ENCODE measurements at regions not wholly inside any gene's neighbourhood (a gene's known extent, or its start where the extent isn't known, plus 50 kb on each side); places are given as distances from the start of the nearest gene placed in this dataset.

DNA sequence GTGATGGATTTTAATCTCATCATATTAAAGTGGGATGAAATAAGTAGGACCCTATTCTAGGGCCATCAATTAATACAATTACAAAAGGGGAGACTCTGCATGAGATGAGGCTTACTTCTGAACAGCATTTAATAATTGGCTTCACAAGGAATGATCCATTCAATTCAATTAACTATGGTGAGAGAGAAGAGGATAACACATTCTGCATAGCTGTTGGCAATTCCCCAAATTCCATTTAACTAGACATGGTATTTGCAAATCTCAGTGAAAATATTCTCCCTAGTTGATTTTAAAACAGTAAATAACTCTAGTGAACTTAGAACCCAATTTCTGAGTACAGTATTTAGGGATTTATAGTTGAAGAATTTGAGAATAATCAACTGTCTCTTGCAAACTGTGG is 145.3 kb downstream of the NOC3L start:
- Histone ChIP-seq H3F3A (replicated peaks; ENCODE audit: low read depth) (no peaks in the 10 kb centered on the region), H3K4me2 (no peak overlapping the region), H3K4me1 (ENCODE audit: insufficient read depth) (peaks cover 18% of the 10 kb centered on the region), H2AFZ (no peak overlapping the region), H4K20me1 (replicated peaks; ENCODE audit: insufficient read depth) (no peaks in the 10 kb centered on the region), H3K36me3 (ENCODE audit: insufficient read depth) (no peaks in the 10 kb centered on the region), H3K9me2 (ENCODE audit: insufficient read depth) (peaks cover 5% of the 10 kb centered on the region), H3K27ac (ENCODE audit: low read depth) (no peak overlapping the region), H3K27me3 (ENCODE audit: insufficient read depth) (no peaks in the 10 kb centered on the region), H3K4me3 (no peak overlapping the region), H3K79me2 (replicated peaks; ENCODE audit: insufficient read depth) (no peaks in the 10 kb centered on the region)
- Mint-ChIP-seq H3K9me3 (no peaks in the 10 kb centered on the region), H3K36me3 (ENCODE audit: low read depth) (no peaks in the 10 kb centered on the region), H3K27me3 (ENCODE audit: insufficient read depth, low read depth, poor library complexity) (peaks cover 4% of the 10 kb centered on the region), H3K4me3 (no peak overlapping the region), H3K4me1 (peaks cover 22% of the 10 kb centered on the region), H3K27ac (no peak overlapping the region)
- ATAC-seq = no peak
- DNase-seq (ENCODE audit: low spot score) = no peak
- TF ChIP-seq CTCF (conservative IDR thresholded peaks at IDR 0.05; ENCODE audit: low read depth in 2 of 2) (no peak), EZH2 (IDR thresholded peaks at IDR 0.05; ENCODE audit: low read depth, unreplicated experiment) (no peak), ETS1 (IDR thresholded peaks at IDR 0.05) (no peak), STAT1 (IDR thresholded peaks at IDR 0.05; ENCODE audit: unreplicated experiment) (no peak), EZH2phosphoT487 (IDR thresholded peaks at IDR 0.05; ENCODE audit: unreplicated experiment) (no peak), ZNF114 (CRISPR knock-in tag; IDR thresholded peaks at IDR 0.05) (no peak), NANOG (IDR thresholded peaks at IDR 0.05; ENCODE audit: borderline replicate concordance) (no peak)
- TF ChIP-seq, protein P1, sequence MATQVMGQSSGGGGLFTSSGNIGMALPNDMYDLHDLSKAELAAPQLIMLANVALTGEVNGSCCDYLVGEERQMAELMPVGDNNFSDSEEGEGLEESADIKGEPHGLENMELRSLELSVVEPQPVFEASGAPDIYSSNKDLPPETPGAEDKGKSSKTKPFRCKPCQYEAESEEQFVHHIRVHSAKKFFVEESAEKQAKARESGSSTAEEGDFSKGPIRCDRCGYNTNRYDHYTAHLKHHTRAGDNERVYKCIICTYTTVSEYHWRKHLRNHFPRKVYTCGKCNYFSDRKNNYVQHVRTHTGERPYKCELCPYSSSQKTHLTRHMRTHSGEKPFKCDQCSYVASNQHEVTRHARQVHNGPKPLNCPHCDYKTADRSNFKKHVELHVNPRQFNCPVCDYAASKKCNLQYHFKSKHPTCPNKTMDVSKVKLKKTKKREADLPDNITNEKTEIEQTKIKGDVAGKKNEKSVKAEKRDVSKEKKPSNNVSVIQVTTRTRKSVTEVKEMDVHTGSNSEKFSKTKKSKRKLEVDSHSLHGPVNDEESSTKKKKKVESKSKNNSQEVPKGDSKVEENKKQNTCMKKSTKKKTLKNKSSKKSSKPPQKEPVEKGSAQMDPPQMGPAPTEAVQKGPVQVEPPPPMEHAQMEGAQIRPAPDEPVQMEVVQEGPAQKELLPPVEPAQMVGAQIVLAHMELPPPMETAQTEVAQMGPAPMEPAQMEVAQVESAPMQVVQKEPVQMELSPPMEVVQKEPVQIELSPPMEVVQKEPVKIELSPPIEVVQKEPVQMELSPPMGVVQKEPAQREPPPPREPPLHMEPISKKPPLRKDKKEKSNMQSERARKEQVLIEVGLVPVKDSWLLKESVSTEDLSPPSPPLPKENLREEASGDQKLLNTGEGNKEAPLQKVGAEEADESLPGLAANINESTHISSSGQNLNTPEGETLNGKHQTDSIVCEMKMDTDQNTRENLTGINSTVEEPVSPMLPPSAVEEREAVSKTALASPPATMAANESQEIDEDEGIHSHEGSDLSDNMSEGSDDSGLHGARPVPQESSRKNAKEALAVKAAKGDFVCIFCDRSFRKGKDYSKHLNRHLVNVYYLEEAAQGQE (IDR thresholded peaks at IDR 0.05; ENCODE audit: unreplicated experiment) = no peak

GRCh38 chr10:94218493-94219183 is 144.1 kb downstream of the NOC3L start:
- Mint-ChIP-seq H3K4me1 (peaks cover 13% of the 10 kb centered on the region), H3K4me3 (no peak overlapping the region), H3K9me3 (no peaks in the 10 kb centered on the region), H3K27ac (no peak overlapping the region), H3K36me3 (ENCODE audit: low read depth) (no peaks in the 10 kb centered on the region), H3K27me3 (ENCODE audit: insufficient read depth, low read depth, poor library complexity) (peaks cover 6% of the 10 kb centered on the region)
- Histone ChIP-seq H3K9me2 (ENCODE audit: insufficient read depth) (peaks cover 5% of the 10 kb centered on the region), H3K36me3 (ENCODE audit: insufficient read depth) (no peaks in the 10 kb centered on the region), H3K4me3 (no peak overlapping the region), H3K27ac (ENCODE audit: low read depth) (no peak overlapping the region), H3K79me2 (replicated peaks; ENCODE audit: insufficient read depth) (no peaks in the 10 kb centered on the region), H3F3A (replicated peaks; ENCODE audit: low read depth) (no peaks in the 10 kb centered on the region), H3K27me3 (ENCODE audit: insufficient read depth) (no peaks in the 10 kb centered on the region), H4K20me1 (replicated peaks; ENCODE audit: insufficient read depth) (no peaks in the 10 kb centered on the region), H3K4me1 (ENCODE audit: insufficient read depth) (peaks cover 17% of the 10 kb centered on the region), H3K4me2 (no peak overlapping the region), H2AFZ (no peak overlapping the region)
- ATAC-seq (no peak), DNase-seq (ENCODE audit: low spot score) (no peak)
- TF ChIP-seq ETS1 (IDR thresholded peaks at IDR 0.05) = no peak
- no peak for TF ChIP-seq ZNF114 (CRISPR knock-in tag; IDR thresholded peaks at IDR 0.05)
- TF ChIP-seq JUNB (IDR thresholded peaks at IDR 0.05; ENCODE audit: unreplicated experiment) = no peak
- no peak for TF ChIP-seq CTCF (conservative IDR thresholded peaks at IDR 0.05; ENCODE audit: low read depth in 2 of 2)

Data from GM23338 (cell line).